HEK293 (cell line): ENCODE measurements at regions not wholly inside any gene's neighbourhood (a gene's known extent, or its start where the extent isn't known, plus 50 kb on each side); places are given as distances from the start of the nearest gene placed in this dataset.

Experiments used
- CTCF ChIA-PET: fragments of 350-600 bp; formaldehyde crosslinking; extraction: SDS; loops from one replicate; lab custom pipeline; 2021; ENCODE audit warnings: antibody characterized with exemption; lab: Yijun Ruan, JAX
- POLR2A ChIA-PET: fragments of 300-600 bp; formaldehyde crosslinking; extraction: SDS; loops from one replicate; lab custom pipeline; 2020; ENCODE audit warnings: antibody characterized with exemption, inconsistent platforms; lab: Yijun Ruan, JAX
- H3K27ac ChIP-seq: fragments of 200-500 bp; sonication (Bioruptor generic); 2 replicates; pipeline ENCODE4 v1.5.1; 2014; ENCODE audit warnings: low read depth, low read length, control low read depth, inconsistent platforms; ENCODE audit errors: extremely low read depth
- H3K36me3 ChIP-seq, 2 experiments: fragments of 200-500 bp in 1 of 2; sonication (Bioruptor generic) in 1 of 2; 1 replicate in 1 of 2; 2 replicates in 1 of 2; pipeline ENCODE4 v1.5.1; 2014 to 2017; ENCODE audit warnings: inconsistent platforms in 2 of 2, low read length in 2 of 2; ENCODE audit not compliant: control insufficient read depth in 2 of 2, insufficient read depth in 1 of 2
- H3K4me1 ChIP-seq: fragments of 200-500 bp; sonication (Bioruptor generic); 2 replicates; pipeline ENCODE4 v1.5.1; 2014; ENCODE audit warnings: mild to moderate bottlenecking, low read length, inconsistent platforms; ENCODE audit not compliant: control insufficient read depth, insufficient read depth
- H3K4me3 ChIP-seq: 2 replicates; pipeline ENCODE4 v1.5.1; 2011; ENCODE audit warnings: low read depth, mild to moderate bottlenecking, control low read depth, low read length, moderate library complexity
- H3K9me3 ChIP-seq: fragments of 200-500 bp; sonication (Bioruptor generic); 2 replicates; pipeline ENCODE4 v1.5.1; 2014; ENCODE audit warnings: low read depth, low read length, inconsistent platforms; ENCODE audit not compliant: control insufficient read depth, insufficient read depth
- IKZF3 ChIP-seq: fragments of 450-650 bp; IDR thresholded peaks from 2 replicates; pipeline ENCODE4 v1.5.0; 2018; ENCODE audit warnings: missing biosample characterization, mild to moderate bottlenecking, missing genetic modification characterization, moderate library complexity
- KLF17 ChIP-seq: fragments of 450-650 bp; formaldehyde crosslinking; IDR thresholded peaks from 2 replicates; pipeline ENCODE4 v1.5.1; 2016; ENCODE audit warnings: missing biosample characterization, missing genetic modification characterization
- KLF7 ChIP-seq: fragments of 450-650 bp; formaldehyde crosslinking; IDR thresholded peaks from 2 replicates; pipeline ENCODE4 v1.5.1; 2016; ENCODE audit warnings: missing biosample characterization, missing genetic modification characterization, borderline replicate concordance
- KLF8 ChIP-seq: fragments of 450-650 bp; formaldehyde crosslinking; IDR thresholded peaks from 2 replicates; pipeline ENCODE4 v1.5.1; 2016; ENCODE audit warnings: missing biosample characterization, missing genetic modification characterization
- MZF1 ChIP-seq: fragments of 450-650 bp; formaldehyde crosslinking; IDR thresholded peaks from 2 replicates; pipeline ENCODE4 v1.5.1; 2017; ENCODE audit warnings: missing biosample characterization, missing genetic modification characterization, borderline replicate concordance
- ZBTB26 ChIP-seq: fragments of 450-650 bp; formaldehyde crosslinking; optimal IDR thresholded peaks from 2 replicates; pipeline ENCODE3; 2016; ENCODE audit warnings: missing biosample characterization, mild to moderate bottlenecking, missing genetic modification characterization
- ZBTB7A ChIP-seq: fragments of 450-650 bp; formaldehyde crosslinking; IDR thresholded peaks from 2 replicates; pipeline ENCODE4 v1.5.1; 2016; ENCODE audit warnings: low read depth, missing biosample characterization, missing genetic modification characterization
- ZFP41 ChIP-seq: fragments of 450-650 bp; formaldehyde crosslinking; IDR thresholded peaks from 2 replicates; pipeline ENCODE4 v1.5.1; 2016; ENCODE audit warnings: missing biosample characterization, missing genetic modification characterization, borderline replicate concordance
- ZNF138 ChIP-seq: fragments of 450-650 bp; formaldehyde crosslinking; IDR thresholded peaks from 2 replicates; pipeline ENCODE4 v1.5.1; 2016; ENCODE audit warnings: missing biosample characterization, missing genetic modification characterization, borderline replicate concordance
- ZNF16 ChIP-seq: fragments of 450-650 bp; formaldehyde crosslinking; IDR thresholded peaks from 2 replicates; pipeline ENCODE4 v1.5.1; 2016; ENCODE audit warnings: low read depth, missing biosample characterization, missing genetic modification characterization
- ZNF175 ChIP-seq: fragments of 450-650 bp; formaldehyde crosslinking; IDR thresholded peaks from 2 replicates; pipeline ENCODE4 v1.5.1; 2016; ENCODE audit warnings: missing biosample characterization, missing genetic modification characterization
- ZNF23 ChIP-seq: fragments of 450-650 bp; formaldehyde crosslinking; IDR thresholded peaks from 2 replicates; pipeline ENCODE4 v1.5.1; 2016; ENCODE audit warnings: missing biosample characterization, missing genetic modification characterization, borderline replicate concordance
- ZNF280C ChIP-seq: fragments of 450-650 bp; formaldehyde crosslinking; IDR thresholded peaks from 2 replicates; pipeline ENCODE4 v1.5.1; 2016; ENCODE audit warnings: missing biosample characterization, missing genetic modification characterization
- ZNF362 ChIP-seq: fragments of 450-650 bp; formaldehyde crosslinking; IDR thresholded peaks from 2 replicates; pipeline ENCODE4 v1.5.1; 2016; ENCODE audit warnings: missing biosample characterization, missing genetic modification characterization
- ZNF37A ChIP-seq: fragments of 450-650 bp; IDR thresholded peaks from 2 replicates; pipeline ENCODE4 v1.5.1; 2018; ENCODE audit warnings: missing biosample characterization, missing genetic modification characterization
- ZNF473 ChIP-seq: fragments of 450-650 bp; formaldehyde crosslinking; IDR thresholded peaks from 2 replicates; pipeline ENCODE4 v1.5.1; 2017; ENCODE audit warnings: missing biosample characterization, missing genetic modification characterization
- ZNF501 ChIP-seq: fragments of 450-650 bp; formaldehyde crosslinking; IDR thresholded peaks from 2 replicates; pipeline ENCODE4 v1.5.1; 2016; ENCODE audit warnings: missing biosample characterization, missing genetic modification characterization
- ZNF621 ChIP-seq: fragments of 450-650 bp; formaldehyde crosslinking; IDR thresholded peaks from 2 replicates; pipeline ENCODE4 v1.5.1; 2017; ENCODE audit warnings: missing biosample characterization, missing genetic modification characterization
- ZNF658 ChIP-seq: fragments of 450-650 bp; formaldehyde crosslinking; IDR thresholded peaks from 2 replicates; pipeline ENCODE4; 2016; ENCODE audit warnings: missing biosample characterization, missing genetic modification characterization
- ZNF768 ChIP-seq: fragments of 450-650 bp; formaldehyde crosslinking; IDR thresholded peaks from 2 replicates; pipeline ENCODE4 v1.5.1; 2018; ENCODE audit warnings: missing biosample characterization, mild to moderate bottlenecking, missing genetic modification characterization
- ZNF792 ChIP-seq: fragments of 450-650 bp; formaldehyde crosslinking; IDR thresholded peaks from 2 replicates; pipeline ENCODE4 v1.5.1; 2016; ENCODE audit warnings: missing biosample characterization, missing genetic modification characterization
- ZNF837 ChIP-seq: fragments of 450-650 bp; formaldehyde crosslinking; IDR thresholded peaks from 2 replicates; pipeline ENCODE4 v1.5.1; 2016; ENCODE audit warnings: missing biosample characterization, missing genetic modification characterization
- ZSCAN5A ChIP-seq: fragments of 450-650 bp; formaldehyde crosslinking; IDR thresholded peaks from 2 replicates; pipeline ENCODE4 v1.5.1; 2016; ENCODE audit warnings: missing biosample characterization, missing genetic modification characterization
- ZXDB ChIP-seq: fragments of 450-650 bp; formaldehyde crosslinking; IDR thresholded peaks from 2 replicates; pipeline ENCODE4 v1.5.1; 2016; ENCODE audit warnings: missing biosample characterization, missing genetic modification characterization

GRCh38 chr12:118618695-118619094, 242.3 kb downstream of the SUDS3 start:
- Histone ChIP-seq H3K36me3 (no peaks in the 10 kb centered on the region), H3K9me3 (no peaks in the 10 kb centered on the region), H3K27ac (no peak overlapping the region), H3K4me3 (no peak overlapping the region), H3K4me1 (no peaks in the 10 kb centered on the region)
- POLR2A ChIA-PET, result no interaction called here
- TF ChIP-seq IKZF3 (tag by site-specific recombination) (no peak), KLF17 (no peak), ZNF362 (no peak), KLF7 (tag by site-specific recombination) (no peak), ZBTB26 (tag by site-specific recombination) (no peak), ZSCAN5A (no peak), ZNF16 (no peak), ZXDB (tag by site-specific recombination) (no peak), KLF8 (tag by site-specific recombination) (no peak), ZNF792 (no peak), ZFP41 (no peak), ZBTB7A (no peak), ZNF768 (tag by site-specific recombination) (no peak), ZNF837 (tag by site-specific recombination) (no peak), ZNF23 (no peak), ZNF37A (no peak), ZNF473 (tag by site-specific recombination) (no peak), ZNF621 (tag by site-specific recombination) (no peak), ZNF175 (tag by site-specific recombination) (no peak), ZNF501 (tag by site-specific recombination) (no peak)
- CTCF ChIA-PET, result no interaction called here

GRCh38 chr12:118625050-118625675, 248.8 kb downstream of the SUDS3 start:
- Histone ChIP-seq H3K9me3 (no peaks in the 10 kb centered on the region), H3K27ac (no peak overlapping the region), H3K4me1 (no peaks in the 10 kb centered on the region), H3K4me3 (no peak overlapping the region), H3K36me3 (no peaks in the 10 kb centered on the region)
- ChIA-PET CTCF (interaction anchor here (0.6 to 0.7 kb wide), 2 partner anchors 540 to 775 kb away, joined by 3 to 4 read pairs; no protein-coding TSS in a partner anchor), POLR2A (no interaction called here)
- TF ChIP-seq ZNF138 (tag by site-specific recombination), result no peak
- no peak for TF ChIP-seq MZF1 (tag by site-specific recombination)
- no peak for TF ChIP-seq ZNF658 (tag by site-specific recombination)
- no peak for TF ChIP-seq ZNF501 (tag by site-specific recombination)
- TF ChIP-seq ZNF280C, result no peak
